ENCODE measurements at regions not wholly inside any gene's neighbourhood (a gene's known extent, or its start where the extent isn't known, plus 50 kb on each side); places are given as distances from the start of the nearest gene placed in this dataset.
"Not testable (repeated sequence)": the region's sequence is repeated elsewhere in the genome, so short reads cannot be mapped to it uniquely, and the experiment has no call there.

DNA sequence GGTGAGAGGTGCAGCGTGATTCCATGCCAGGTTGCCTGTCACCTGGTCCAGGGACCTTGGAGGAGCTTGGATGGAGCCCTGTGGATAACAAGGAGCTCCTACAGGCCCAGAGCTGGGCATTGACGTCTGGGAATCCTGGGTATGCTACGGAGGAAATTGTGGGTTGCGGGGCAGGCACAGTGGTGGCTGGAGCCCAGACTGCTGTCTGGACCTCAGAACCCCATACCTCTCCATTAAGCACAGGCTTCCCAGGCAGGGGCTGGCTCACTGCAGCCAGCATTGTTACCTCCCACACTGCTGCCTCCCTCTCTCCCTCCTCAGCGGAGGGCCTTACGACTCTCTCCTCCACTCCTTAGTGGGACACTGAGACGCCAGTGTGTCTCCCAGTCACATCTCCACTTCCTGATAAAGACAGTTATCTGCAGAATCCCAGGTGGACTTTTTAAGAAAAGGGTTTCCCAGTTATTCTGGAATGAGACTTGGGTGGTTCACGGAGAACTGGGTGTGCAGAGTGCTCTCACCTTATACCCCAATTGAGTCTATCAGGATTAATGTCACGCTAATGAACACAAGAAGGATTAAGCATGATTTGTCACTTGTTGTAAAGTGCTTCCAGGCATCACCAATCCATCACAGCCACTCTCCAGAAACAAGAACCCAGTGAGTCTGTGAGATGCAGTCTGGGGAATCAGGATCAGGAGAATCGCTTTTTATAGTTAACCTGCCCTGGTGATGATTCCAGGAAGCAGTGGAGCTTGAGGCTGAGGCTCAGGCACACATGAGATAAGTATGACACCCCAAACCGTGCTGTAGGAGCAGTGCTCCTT lies 309.4 kb downstream of the RPS24 start:
- H3K4me3 ChIP-seq (ENCODE audit: low read depth, low read length) = no peak overlapping the region
- no peak overlapping the region for H3K27ac ChIP-seq
- in situ Hi-C loops (cut with HindIII; ENCODE audit: low pct_ligation_motif_present, low sequenced_read_pairs) = no loop called here
- TF ChIP-seq, protein P1, sequence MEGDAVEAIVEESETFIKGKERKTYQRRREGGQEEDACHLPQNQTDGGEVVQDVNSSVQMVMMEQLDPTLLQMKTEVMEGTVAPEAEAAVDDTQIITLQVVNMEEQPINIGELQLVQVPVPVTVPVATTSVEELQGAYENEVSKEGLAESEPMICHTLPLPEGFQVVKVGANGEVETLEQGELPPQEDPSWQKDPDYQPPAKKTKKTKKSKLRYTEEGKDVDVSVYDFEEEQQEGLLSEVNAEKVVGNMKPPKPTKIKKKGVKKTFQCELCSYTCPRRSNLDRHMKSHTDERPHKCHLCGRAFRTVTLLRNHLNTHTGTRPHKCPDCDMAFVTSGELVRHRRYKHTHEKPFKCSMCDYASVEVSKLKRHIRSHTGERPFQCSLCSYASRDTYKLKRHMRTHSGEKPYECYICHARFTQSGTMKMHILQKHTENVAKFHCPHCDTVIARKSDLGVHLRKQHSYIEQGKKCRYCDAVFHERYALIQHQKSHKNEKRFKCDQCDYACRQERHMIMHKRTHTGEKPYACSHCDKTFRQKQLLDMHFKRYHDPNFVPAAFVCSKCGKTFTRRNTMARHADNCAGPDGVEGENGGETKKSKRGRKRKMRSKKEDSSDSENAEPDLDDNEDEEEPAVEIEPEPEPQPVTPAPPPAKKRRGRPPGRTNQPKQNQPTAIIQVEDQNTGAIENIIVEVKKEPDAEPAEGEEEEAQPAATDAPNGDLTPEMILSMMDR (IDR thresholded peaks at IDR 0.05; ENCODE audit: low read depth, low read length, missing control alignments) = no peak
- no peaks in the 10 kb centered on the region for H3K36me3 ChIP-seq (replicated peaks)
- H3K27me3 ChIP-seq (replicated peaks) = no peaks in the 10 kb centered on the region
- no peak for DNase-seq

DNA sequence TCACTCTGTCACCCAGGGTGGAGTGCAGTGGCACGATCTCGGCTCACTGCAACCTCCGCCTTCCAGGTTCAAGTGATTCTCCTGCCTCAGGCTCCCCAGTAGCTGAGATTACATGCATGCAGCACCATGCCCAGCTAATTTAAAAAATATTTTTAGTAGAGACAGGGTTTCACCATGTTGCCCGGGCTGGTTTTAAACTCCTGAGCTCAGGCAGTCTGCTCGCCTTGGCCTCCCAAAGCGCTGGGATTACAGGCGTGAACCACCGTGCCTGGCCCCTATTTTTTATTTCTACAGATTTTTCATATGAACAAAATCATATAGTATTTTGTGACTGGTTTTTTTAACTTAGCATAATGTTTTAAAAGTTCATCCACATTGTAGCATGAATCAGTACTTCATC lies 310.6 kb downstream of the RPS24 start:
- H3K4me3 ChIP-seq (ENCODE audit: low read depth, low read length); DNase-seq; H3K27ac ChIP-seq; H3K27me3 ChIP-seq (replicated peaks); in situ Hi-C loops (cut with HindIII; ENCODE audit: low pct_ligation_motif_present, low sequenced_read_pairs); H3K36me3 ChIP-seq (replicated peaks): not testable (repeated sequence)

DNA sequence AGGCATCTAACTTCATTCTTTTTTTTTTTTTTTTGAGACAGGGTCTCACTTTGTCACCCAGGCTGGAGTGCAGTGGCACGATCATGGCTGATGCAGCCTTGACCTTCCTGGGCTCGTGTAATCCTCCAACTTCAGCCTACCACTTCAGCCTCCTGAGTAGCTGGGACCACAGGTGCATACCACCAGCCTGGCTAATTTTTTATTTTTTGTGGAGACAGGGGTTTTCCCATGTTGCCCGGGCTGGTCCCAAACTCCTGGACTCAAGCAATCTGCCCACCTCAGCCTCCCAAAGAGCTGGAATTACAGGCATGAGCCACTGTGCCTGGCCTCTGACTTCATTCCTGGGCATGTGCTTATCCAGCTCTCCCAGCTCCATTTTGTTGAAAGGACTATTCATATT lies 311.9 kb downstream of the RPS24 start:
- H3K27me3 ChIP-seq (replicated peaks) = not testable (repeated sequence)

DNA sequence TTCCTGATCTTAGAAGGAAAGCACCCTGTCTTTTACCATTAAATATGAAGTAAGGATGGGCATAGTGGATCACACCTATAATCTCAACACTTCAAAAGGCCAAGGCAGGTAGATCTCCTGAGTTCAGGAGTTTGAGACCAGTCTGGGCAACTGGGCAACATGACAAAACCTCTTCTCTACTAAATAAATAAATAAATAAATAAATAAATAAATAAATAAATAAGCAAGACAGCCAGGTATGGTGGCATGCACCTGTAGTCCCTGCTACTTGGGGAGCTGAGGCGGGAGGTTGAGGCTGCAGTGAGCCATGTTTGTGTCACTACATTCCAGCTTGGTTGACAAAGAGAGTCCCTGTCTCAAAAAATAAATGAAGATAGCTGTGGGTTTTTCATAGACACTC lies 313.1 kb downstream of the RPS24 start:
- DNase-seq = no peak
- in situ Hi-C loops (cut with HindIII; ENCODE audit: low pct_ligation_motif_present, low sequenced_read_pairs) = no loop called here
- Histone ChIP-seq H3K27me3 (replicated peaks) (no peaks in the 10 kb centered on the region), H3K36me3 (replicated peaks) (no peaks in the 10 kb centered on the region), H3K27ac (no peak overlapping the region), H3K4me3 (ENCODE audit: low read depth, low read length) (no peak overlapping the region)
- TF ChIP-seq, protein P1 (IDR thresholded peaks at IDR 0.05; ENCODE audit: low read depth, low read length, missing control alignments) = no peak

More for the DNA sequence above, 311.9 kb downstream of the RPS24 start:
- H3K27ac ChIP-seq; in situ Hi-C loops (cut with HindIII; ENCODE audit: low pct_ligation_motif_present, low sequenced_read_pairs); H3K4me3 ChIP-seq (ENCODE audit: low read depth, low read length); DNase-seq; H3K36me3 ChIP-seq (replicated peaks): not testable (repeated sequence)

DNA sequence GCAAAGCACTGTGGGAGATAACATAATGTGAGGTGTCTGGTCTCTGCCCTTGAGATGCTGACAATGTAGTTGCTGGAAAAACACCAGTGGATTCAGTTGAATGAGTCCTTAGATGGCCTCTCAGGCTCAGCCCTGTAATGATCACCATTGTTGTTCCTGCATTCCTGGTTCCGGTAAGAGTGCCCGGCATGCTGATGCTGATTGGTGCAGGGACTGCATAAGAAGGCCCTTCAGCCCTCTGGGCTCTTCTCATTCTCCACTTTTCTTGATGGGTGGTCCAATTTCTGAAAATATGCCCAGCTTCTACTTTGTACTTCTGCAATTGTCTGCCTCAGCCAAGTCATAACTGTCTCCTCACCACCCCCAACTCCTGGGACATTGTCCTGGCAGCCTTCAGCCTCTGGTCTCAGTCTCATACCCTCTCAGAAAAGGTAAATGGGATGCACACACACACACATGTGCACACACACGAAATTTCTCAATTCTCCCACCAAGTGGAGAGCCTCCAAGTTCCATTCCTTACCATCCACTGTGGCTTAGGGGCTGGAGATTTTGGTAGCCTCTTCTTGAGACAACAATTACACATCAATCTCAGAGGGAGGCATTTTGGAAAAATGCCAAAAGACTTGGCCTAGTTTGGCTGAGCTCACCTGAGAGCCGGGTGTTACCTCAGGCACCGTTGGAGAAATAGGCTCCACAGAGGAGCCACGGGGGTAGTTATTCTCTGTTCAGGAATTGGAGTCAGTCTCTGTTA lies 314.9 kb downstream of the RPS24 start:
- in situ Hi-C loops (cut with HindIII; ENCODE audit: low pct_ligation_motif_present, low sequenced_read_pairs) = no loop called here
- Histone ChIP-seq H3K4me3 (ENCODE audit: low read depth, low read length) (no peak overlapping the region), H3K27me3 (replicated peaks) (no peaks in the 10 kb centered on the region), H3K27ac (no peak overlapping the region), H3K36me3 (replicated peaks) (no peaks in the 10 kb centered on the region)
- TF ChIP-seq, protein P1 (IDR thresholded peaks at IDR 0.05; ENCODE audit: low read depth, low read length, missing control alignments) = no peak
- DNase-seq = no peak

DNA sequence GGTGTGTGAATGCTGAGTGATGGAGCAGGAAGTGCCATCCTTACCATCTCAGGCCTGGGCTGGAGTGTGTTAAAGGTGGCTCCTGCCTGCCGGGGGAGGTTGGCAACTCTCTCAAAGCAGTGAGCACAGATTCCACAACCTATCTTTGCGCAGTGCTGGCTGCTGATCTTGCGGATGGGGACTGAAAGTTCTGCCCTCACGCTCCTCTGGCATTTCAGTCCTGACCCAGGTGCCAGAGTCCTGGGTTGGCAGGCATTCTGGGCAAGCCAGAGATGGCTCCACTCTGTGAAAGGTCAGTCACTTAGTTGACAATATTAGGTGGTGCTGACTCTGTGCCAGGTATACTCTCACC lies 315.5 kb downstream of the RPS24 start:
- in situ Hi-C loops (cut with HindIII; ENCODE audit: low pct_ligation_motif_present, low sequenced_read_pairs) = no loop called here
- no peaks in the 10 kb centered on the region for H3K36me3 ChIP-seq (replicated peaks)
- no peak for DNase-seq
- TF ChIP-seq, protein P1 (IDR thresholded peaks at IDR 0.05; ENCODE audit: low read depth, low read length, missing control alignments) = no peak
- no peaks in the 10 kb centered on the region for H3K27me3 ChIP-seq (replicated peaks)
- H3K4me3 ChIP-seq (ENCODE audit: low read depth, low read length) = no peak overlapping the region
- no peak overlapping the region for H3K27ac ChIP-seq

Measured in brain microvascular endothelial cell (primary cell).